HG02981 (cell line): ENCODE measurements at regions not wholly inside any gene's neighbourhood (a gene's known extent, or its start where the extent isn't known, plus 50 kb on each side); places are given as distances from the start of the nearest gene placed in this dataset.
A peak's percentile ranks its signal among the peaks of the same experiment; 100 is the strongest.
"Not testable (repeated sequence)": the region's sequence is repeated elsewhere in the genome, so short reads cannot be mapped to it uniquely, and the experiment has no call there.

Experiments
- ATAC-seq: cut with Tn5 transposase; IDR thresholded peaks from one replicate; pipeline ENCODE4 v1.9.1; 2021; ENCODE audit warnings: mild to moderate bottlenecking, moderate library complexity; ENCODE audit not compliant: unreplicated experiment

GRCh38 chr5:165405340-165405739 is 1899.9 kb downstream of the MAT2B start:
- ATAC-seq, result no peak

- no peak for ATAC-seq
Measured at GRCh38 chr5:165407352-165407751, 1901.9 kb downstream of the MAT2B start.

GRCh38 chr5:165410476-165410875 is 1905.1 kb downstream of the MAT2B start:
- no peak for ATAC-seq

- ATAC-seq, result not testable (repeated sequence)
Measured at GRCh38 chr5:165411532-165411931, 1906.1 kb downstream of the MAT2B start.

GRCh38 chr5:165420493-165420892 is 1915.1 kb downstream of the MAT2B start:
- no peak for ATAC-seq

GRCh38 chr5:165423697-165424299 is 1918.4 kb downstream of the MAT2B start:
- ATAC-seq, result no peak

- ATAC-seq, result no peak
Measured at GRCh38 chr5:165425594-165425993, 1920.2 kb downstream of the MAT2B start.

GRCh38 chr5:165448753-165449152 is 1943.3 kb downstream of the MAT2B start:
- no peak for ATAC-seq

GRCh38 chr5:165457859-165458481 is 1952.6 kb downstream of the MAT2B start:
- peak; percentile 56 for ATAC-seq

- ATAC-seq, result no peak
Measured at GRCh38 chr5:165459232-165459631, 1953.8 kb downstream of the MAT2B start.

- ATAC-seq, result no peak
Measured at GRCh38 chr5:165460911-165461310, 1955.5 kb downstream of the MAT2B start.

GRCh38 chr5:165477546-165477945 is 1972.1 kb downstream of the MAT2B start:
- no peak for ATAC-seq

- no peak for ATAC-seq
Measured at GRCh38 chr5:165495829-165496380, 1990.5 kb downstream of the MAT2B start.

- ATAC-seq, result no peak
Measured at GRCh38 chr5:165497707-165498106, 1992.3 kb downstream of the MAT2B start.

- no peak for ATAC-seq
Measured at GRCh38 chr5:165502893-165503691, 1997.7 kb downstream of the MAT2B start.

GRCh38 chr5:165504674-165505073 is 1999.3 kb downstream of the MAT2B start:
- ATAC-seq, result no peak

GRCh38 chr5:165508286-165508685 is 2002.9 kb downstream of the MAT2B start:
- no peak for ATAC-seq

- ATAC-seq, result no peak
Measured at GRCh38 chr5:165508861-165509260, 2003.4 kb downstream of the MAT2B start.

GRCh38 chr5:165521816-165522610 is 2016.6 kb downstream of the MAT2B start:
- no peak for ATAC-seq

GRCh38 chr5:165525271-165525670 is 2019.9 kb downstream of the MAT2B start:
- no peak for ATAC-seq

GRCh38 chr5:165526357-165526756 is 2020.9 kb downstream of the MAT2B start:
- no peak for ATAC-seq
